GM23338 (cell line): ENCODE measurements at regions not wholly inside any gene's neighbourhood (a gene's known extent, or its start where the extent isn't known, plus 50 kb on each side); places are given as distances from the start of the nearest gene placed in this dataset.

ENCODE experiments used
- CREB1 ChIP-seq: fragments of 250-450 bp; sonication (Bioruptor Pico); IDR thresholded peaks from 2 replicates; pipeline ENCODE4 v1.5.0; 2020; ENCODE audit warnings: low read depth, mild to moderate bottlenecking, moderate library complexity
- CTCF ChIP-seq, 2 experiments: fragments of 200-600 bp in 1 of 2; sonication (generic) in 1 of 2; conservative IDR thresholded peaks; 2 replicates each; pipeline versions ENCODE4 v1.5.1 to v1.6.1; 2016 to 2017; ENCODE audit warnings: antibody characterized with exemption in 2 of 2, low read depth in 2 of 2, mild to moderate bottlenecking in 2 of 2, moderate library complexity in 1 of 2
- EZH2 ChIP-seq: fragments of 200-600 bp; sonication (generic); IDR thresholded peaks from one replicate; pipeline ENCODE4 v1.8.0; 2017; ENCODE audit warnings: antibody characterized with exemption, mild to moderate bottlenecking, low read depth; ENCODE audit not compliant: unreplicated experiment
- EZH2phosphoT487 ChIP-seq: fragments of 200-600 bp; sonication (generic); IDR thresholded peaks from one replicate; pipeline ENCODE4 v1.8.1; 2018; ENCODE audit warnings: antibody characterized with exemption; ENCODE audit not compliant: unreplicated experiment
- POLR2AphosphoS5 ChIP-seq: IDR thresholded peaks from 2 replicates; pipeline ENCODE4 v1.6.1; 2016; ENCODE audit warnings: antibody characterized with exemption, low read depth
- REST ChIP-seq: IDR thresholded peaks from one replicate; pipeline ENCODE4 v1.6.1; 2018; ENCODE audit warnings: antibody characterized with exemption; ENCODE audit not compliant: unreplicated experiment
- STAT1 ChIP-seq: IDR thresholded peaks from one replicate; pipeline ENCODE4 v1.6.1; 2016; ENCODE audit warnings: antibody characterized with exemption; ENCODE audit not compliant: unreplicated experiment
- ZNF114 ChIP-seq: fragments of 250-450 bp; sonication (Bioruptor Pico); IDR thresholded peaks from 2 replicates; pipeline ENCODE4 v1.5.0; 2020; ENCODE audit warnings: mild to moderate bottlenecking, moderate library complexity

- no peak for TF ChIP-seq CTCF (conservative IDR thresholded peaks at IDR 0.05; ENCODE audit: low read depth in 2 of 2)
- no peak for TF ChIP-seq REST
- TF ChIP-seq EZH2 = no peak
- TF ChIP-seq POLR2AphosphoS5 = no peak
- TF ChIP-seq CREB1 (CRISPR knock-in tag) = no peak
- no peak for TF ChIP-seq EZH2phosphoT487
- TF ChIP-seq STAT1 = no peak
- TF ChIP-seq ZNF114 (CRISPR knock-in tag) = no peak
These were observed 94.2 kb downstream of the LRRC30 start for GRCh38 chr18:7325126-7325430.
